Neural progenitor cell (in vitro differentiated cells): ENCODE measurements at regions not wholly inside any gene's neighbourhood (a gene's known extent, or its start where the extent isn't known, plus 50 kb on each side); places are given as distances from the start of the nearest gene placed in this dataset.

Source experiments
- DNase-seq: peaks from one replicate; pipeline ENCODE4 v3.0.0-alpha.2; 2016; ENCODE audit warnings: low spot score
- H2AFZ ChIP-seq: fragments of 200-600 bp; sonication (generic); replicated peaks from 2 replicates; pipeline ENCODE4 v1.6.1; 2016; ENCODE audit warnings: antibody characterized with exemption
- H3F3A ChIP-seq: fragments of 200-600 bp; sonication (generic); 2 replicates; pipeline ENCODE4 v1.6.1; 2016; ENCODE audit warnings: antibody characterized with exemption, low read depth
- H3K27ac ChIP-seq: fragments of 200-600 bp; sonication (generic); 2 replicates; pipeline ENCODE4 v1.5.1; 2016; ENCODE audit warnings: mild to moderate bottlenecking
- H3K27me3 ChIP-seq: fragments of 200-600 bp; sonication (generic); 2 replicates; pipeline ENCODE4 v1.6.1; 2016; ENCODE audit warnings: mild to moderate bottlenecking, moderate library complexity
- H3K36me3 ChIP-seq: fragments of 200-600 bp; sonication (generic); 2 replicates; pipeline ENCODE4 v1.5.1; 2016
- H3K4me1 ChIP-seq: fragments of 200-600 bp; sonication (generic); 2 replicates; pipeline ENCODE4 v1.6.1; 2016; ENCODE audit warnings: mixed run types
- H3K4me2 ChIP-seq: fragments of 200-600 bp; sonication (generic); 2 replicates; pipeline ENCODE4 v1.6.1; 2016
- H3K4me3 ChIP-seq: fragments of 200-600 bp; sonication (generic); 2 replicates; pipeline ENCODE4 v1.5.1; 2016
- H3K79me2 ChIP-seq: fragments of 200-600 bp; sonication (generic); 2 replicates; pipeline ENCODE4 v1.6.1; 2016; ENCODE audit warnings: low read depth
- H3K9ac ChIP-seq: fragments of 200-600 bp; sonication (generic); 2 replicates; pipeline ENCODE4 v1.6.1; 2016
- H3K9me3 ChIP-seq: fragments of 200-600 bp; sonication (generic); 2 replicates; pipeline ENCODE4 v1.5.1; 2016; ENCODE audit warnings: low read depth
- H4K20me1 ChIP-seq: fragments of 200-600 bp; sonication (generic); 2 replicates; pipeline ENCODE4 v1.6.1; 2016; ENCODE audit warnings: low read depth
- H3K27ac Mint-ChIP-seq: 3 replicates; pipeline ENCODE4 v1.8.0; 2021; ENCODE audit warnings: mixed read lengths
- H3K27me3 Mint-ChIP-seq: 2 replicates; pipeline ENCODE4 v1.8.0; 2022; ENCODE audit warnings: low read depth, mild to moderate bottlenecking, inconsistent platforms, moderate library complexity, mixed read lengths; ENCODE audit not compliant: insufficient read depth
- H3K36me3 Mint-ChIP-seq: 3 replicates; pipeline ENCODE4 v1.8.0; 2021; ENCODE audit warnings: mixed read lengths
- H3K4me1 Mint-ChIP-seq: 3 replicates; pipeline ENCODE4 v1.8.0; 2021; ENCODE audit warnings: mixed read lengths
- H3K4me3 Mint-ChIP-seq: 3 replicates; pipeline ENCODE4 v1.8.0; 2021; ENCODE audit warnings: mild to moderate bottlenecking, moderate library complexity, mixed read lengths
- H3K9me3 Mint-ChIP-seq: 3 replicates; pipeline ENCODE4 v1.8.0; 2020; ENCODE audit warnings: mixed read lengths
- CTCF ChIP-seq: fragments of 200-600 bp; sonication (generic); IDR thresholded peaks from 2 replicates; pipeline ENCODE4 v1.5.1; 2017; ENCODE audit warnings: antibody characterized with exemption, mild to moderate bottlenecking
- EZH2 ChIP-seq: fragments of 200-600 bp; sonication (generic); IDR thresholded peaks from 2 replicates; pipeline ENCODE4 v1.6.1; 2017; ENCODE audit warnings: antibody characterized with exemption, mild to moderate bottlenecking, moderate library complexity
- EZH2phosphoT487 ChIP-seq: fragments of 200-600 bp; sonication (generic); IDR thresholded peaks from 2 replicates; pipeline ENCODE4 v1.6.1; 2017; ENCODE audit warnings: antibody characterized with exemption

- H3K9ac ChIP-seq, result no peak overlapping the region
- no peaks in the 10 kb centered on the region for H3F3A ChIP-seq
- no peak for TF ChIP-seq EZH2
- no peak for TF ChIP-seq EZH2phosphoT487
- TF ChIP-seq CTCF, result no peak
- H3K9me3 Mint-ChIP-seq, result no peaks in the 10 kb centered on the region
- no peaks in the 10 kb centered on the region for H3K27me3 ChIP-seq
- no peak overlapping the region for H2AFZ ChIP-seq
- H3K4me1 ChIP-seq, result peaks cover 10% of the 10 kb centered on the region
- no peaks in the 10 kb centered on the region for H3K36me3 ChIP-seq
- H4K20me1 ChIP-seq, result no peaks in the 10 kb centered on the region
- H3K79me2 ChIP-seq, result no peaks in the 10 kb centered on the region
- no peaks in the 10 kb centered on the region for H3K27me3 Mint-ChIP-seq
- peaks cover 16% of the 10 kb centered on the region for H3K4me1 Mint-ChIP-seq
- H3K4me3 ChIP-seq, result no peak overlapping the region
- H3K4me3 Mint-ChIP-seq, result no peak overlapping the region
- no peak for DNase-seq
- no peaks in the 10 kb centered on the region for H3K36me3 Mint-ChIP-seq
- no peak overlapping the region for H3K27ac ChIP-seq
- H3K9me3 ChIP-seq, result no peaks in the 10 kb centered on the region
- no peak overlapping the region for H3K27ac Mint-ChIP-seq
- H3K4me2 ChIP-seq, result no peak overlapping the region
Observed at GRCh38 chr3:168558728-168559411, 463.1 kb upstream of the GOLIM4 start.

DNA sequence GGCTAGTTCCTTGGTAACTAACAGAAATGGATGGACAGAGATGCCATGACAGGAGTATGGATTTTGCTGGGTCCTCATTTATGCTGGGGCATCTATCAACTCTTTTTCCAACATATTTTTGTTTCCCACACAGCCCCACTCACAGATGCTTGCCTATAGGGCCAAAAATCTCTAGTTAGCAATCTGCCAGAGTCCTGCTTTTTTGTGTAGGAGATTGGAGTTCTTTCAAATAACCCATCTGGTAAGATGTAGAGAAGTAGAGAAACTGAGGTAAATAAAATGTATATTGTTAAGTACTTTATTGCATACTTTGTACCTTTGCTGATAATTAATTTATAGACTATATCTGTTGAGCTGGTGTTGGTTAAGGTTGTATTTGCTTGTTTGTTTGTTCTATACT is 456.5 kb upstream of the GOLIM4 start:
- peaks cover 38% of the 10 kb centered on the region for H3K4me1 ChIP-seq
- no peak overlapping the region for H3K4me3 Mint-ChIP-seq
- peaks cover 3% of the 10 kb centered on the region for H3K27me3 Mint-ChIP-seq
- no peaks in the 10 kb centered on the region for H3K9me3 ChIP-seq
- H2AFZ ChIP-seq, result no peak overlapping the region
- no peaks in the 10 kb centered on the region for H3K27me3 ChIP-seq
- no peak for DNase-seq
- H3K4me2 ChIP-seq, result no peak overlapping the region
- TF ChIP-seq CTCF (no peak), EZH2 (no peak), EZH2phosphoT487 (no peak)
- H4K20me1 ChIP-seq, result no peaks in the 10 kb centered on the region
- H3F3A ChIP-seq, result no peaks in the 10 kb centered on the region
- H3K36me3 ChIP-seq, result no peaks in the 10 kb centered on the region
- no peak overlapping the region for H3K27ac Mint-ChIP-seq
- no peaks in the 10 kb centered on the region for H3K36me3 Mint-ChIP-seq
- H3K79me2 ChIP-seq, result no peaks in the 10 kb centered on the region
- H3K4me3 ChIP-seq, result no peak overlapping the region
- H3K9me3 Mint-ChIP-seq, result no peaks in the 10 kb centered on the region
- no peak overlapping the region for H3K27ac ChIP-seq
- peaks cover 47% of the 10 kb centered on the region for H3K4me1 Mint-ChIP-seq
- no peak overlapping the region for H3K9ac ChIP-seq

DNA sequence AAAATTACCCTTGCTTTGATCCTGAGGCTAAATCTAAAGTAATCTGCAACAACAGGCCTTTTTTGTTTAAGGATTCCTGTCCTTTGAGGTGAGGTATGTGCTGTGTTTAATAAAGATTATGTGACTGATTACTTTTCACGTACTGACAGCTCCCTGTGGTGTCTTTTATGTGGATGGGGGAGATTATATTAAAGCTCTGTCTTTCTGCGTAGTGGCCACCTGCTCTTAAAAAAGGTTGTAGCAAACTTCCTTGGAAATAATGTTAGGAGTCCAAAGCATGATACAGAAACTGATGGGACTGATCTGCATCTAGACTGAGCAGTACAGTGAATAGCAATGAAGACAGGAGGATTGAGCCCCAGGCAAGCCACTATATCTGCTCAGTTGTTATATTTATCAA is 453.0 kb upstream of the GOLIM4 start:
- Mint-ChIP-seq H3K36me3 (peaks cover 4% of the 10 kb centered on the region), H3K9me3 (no peaks in the 10 kb centered on the region), H3K4me1 (peaks cover 58% of the 10 kb centered on the region), H3K27me3 (peaks cover 6% of the 10 kb centered on the region), H3K27ac (peak overlapping the region; percentile 61), H3K4me3 (peak overlapping the region; percentile 5)
- Histone ChIP-seq H2AFZ (no peak overlapping the region), H3K4me2 (peak overlapping the region; percentile 20), H3K9ac (no peak overlapping the region), H3K27me3 (no peaks in the 10 kb centered on the region), H3K36me3 (no peaks in the 10 kb centered on the region), H3F3A (peaks cover 4% of the 10 kb centered on the region), H3K9me3 (no peaks in the 10 kb centered on the region), H3K79me2 (no peaks in the 10 kb centered on the region), H3K27ac (peak overlapping the region; percentile 12), H3K4me3 (no peak overlapping the region), H3K4me1 (peaks cover 45% of the 10 kb centered on the region), H4K20me1 (no peaks in the 10 kb centered on the region)
- TF ChIP-seq CTCF (no peak), EZH2 (no peak), EZH2phosphoT487 (no peak)
- DNase-seq, result peak; percentile 36
